ENCODE measurements at regions not wholly inside any gene's neighbourhood (a gene's known extent, or its start where the extent isn't known, plus 50 kb on each side); places are given as distances from the start of the nearest gene placed in this dataset.

DNA sequence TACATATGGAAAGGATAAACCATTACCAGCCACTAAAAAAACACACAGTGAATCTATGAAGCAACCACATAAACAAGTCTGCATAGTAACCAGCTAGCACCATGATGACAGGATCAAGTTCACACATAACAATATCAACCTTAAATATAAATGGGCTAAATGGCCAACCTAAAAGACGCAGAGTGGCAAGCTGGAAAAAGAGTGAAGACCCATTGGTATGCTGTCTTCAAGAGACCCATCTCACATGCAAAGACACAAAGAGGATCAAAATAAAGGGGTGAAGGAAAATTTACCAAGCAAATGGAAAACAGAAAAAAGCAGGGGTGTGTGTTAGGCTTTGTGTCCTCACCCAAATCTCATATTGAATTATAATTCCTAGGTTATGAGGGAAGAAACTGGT is 909.2 kb downstream of the EPHA7 start:
- Histone ChIP-seq H3K27me3 (replicated peaks; ENCODE audit: control insufficient read depth, insufficient read depth, low read length) (no peaks in the 10 kb centered on the region), H3K36me3 (ENCODE audit: control insufficient read depth, insufficient read depth, low read length) (no peaks in the 10 kb centered on the region), H3K4me3 (replicated peaks; ENCODE audit: low read depth, low read length) (no peak overlapping the region)
- DNase-seq (ENCODE audit: extremely low read depth, insufficient read length): no peak
- TF ChIP-seq, protein P1, sequence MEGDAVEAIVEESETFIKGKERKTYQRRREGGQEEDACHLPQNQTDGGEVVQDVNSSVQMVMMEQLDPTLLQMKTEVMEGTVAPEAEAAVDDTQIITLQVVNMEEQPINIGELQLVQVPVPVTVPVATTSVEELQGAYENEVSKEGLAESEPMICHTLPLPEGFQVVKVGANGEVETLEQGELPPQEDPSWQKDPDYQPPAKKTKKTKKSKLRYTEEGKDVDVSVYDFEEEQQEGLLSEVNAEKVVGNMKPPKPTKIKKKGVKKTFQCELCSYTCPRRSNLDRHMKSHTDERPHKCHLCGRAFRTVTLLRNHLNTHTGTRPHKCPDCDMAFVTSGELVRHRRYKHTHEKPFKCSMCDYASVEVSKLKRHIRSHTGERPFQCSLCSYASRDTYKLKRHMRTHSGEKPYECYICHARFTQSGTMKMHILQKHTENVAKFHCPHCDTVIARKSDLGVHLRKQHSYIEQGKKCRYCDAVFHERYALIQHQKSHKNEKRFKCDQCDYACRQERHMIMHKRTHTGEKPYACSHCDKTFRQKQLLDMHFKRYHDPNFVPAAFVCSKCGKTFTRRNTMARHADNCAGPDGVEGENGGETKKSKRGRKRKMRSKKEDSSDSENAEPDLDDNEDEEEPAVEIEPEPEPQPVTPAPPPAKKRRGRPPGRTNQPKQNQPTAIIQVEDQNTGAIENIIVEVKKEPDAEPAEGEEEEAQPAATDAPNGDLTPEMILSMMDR (IDR thresholded peaks at IDR 0.05; ENCODE audit: insufficient read depth, low read length, poor library complexity, severe bottlenecking): no peak

GRCh38 chr6:92507552-92507951 is 911.8 kb downstream of the EPHA7 start:
- no peak for DNase-seq (ENCODE audit: extremely low read depth, insufficient read length)
- Histone ChIP-seq H3K4me3 (replicated peaks; ENCODE audit: low read depth, low read length) (no peak overlapping the region), H3K36me3 (ENCODE audit: control insufficient read depth, insufficient read depth, low read length) (no peaks in the 10 kb centered on the region), H3K27me3 (replicated peaks; ENCODE audit: control insufficient read depth, insufficient read depth, low read length) (no peaks in the 10 kb centered on the region)
- TF ChIP-seq, protein P1 (IDR thresholded peaks at IDR 0.05; ENCODE audit: insufficient read depth, low read length, poor library complexity, severe bottlenecking): no peak

DNA sequence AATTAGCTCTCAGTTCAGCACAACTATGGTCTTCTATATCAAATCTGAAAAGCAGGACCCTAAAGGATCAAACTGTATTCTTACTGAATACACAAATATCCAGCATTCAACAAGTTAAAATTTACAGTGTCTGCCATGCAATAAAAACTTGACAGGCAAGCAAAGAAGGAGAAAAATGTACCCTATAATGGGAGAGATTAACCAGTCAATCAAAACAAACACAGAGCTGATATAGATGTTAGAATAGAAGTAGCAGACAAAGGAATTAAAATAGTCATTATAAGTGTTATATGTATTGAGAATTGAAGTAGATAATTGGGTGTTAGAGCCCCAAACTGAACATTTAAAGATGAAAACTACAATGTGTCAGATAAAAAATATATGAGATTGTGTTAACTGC is 914.9 kb downstream of the EPHA7 start:
- DNase-seq (ENCODE audit: extremely low read depth, insufficient read length): no peak
- no peaks in the 10 kb centered on the region for H3K36me3 ChIP-seq (ENCODE audit: control insufficient read depth, insufficient read depth, low read length)
- H3K4me3 ChIP-seq (replicated peaks; ENCODE audit: low read depth, low read length): no peak overlapping the region
- H3K27me3 ChIP-seq (replicated peaks; ENCODE audit: control insufficient read depth, insufficient read depth, low read length): no peaks in the 10 kb centered on the region
- TF ChIP-seq, protein P1 (IDR thresholded peaks at IDR 0.05; ENCODE audit: insufficient read depth, low read length, poor library complexity, severe bottlenecking): no peak

DNA sequence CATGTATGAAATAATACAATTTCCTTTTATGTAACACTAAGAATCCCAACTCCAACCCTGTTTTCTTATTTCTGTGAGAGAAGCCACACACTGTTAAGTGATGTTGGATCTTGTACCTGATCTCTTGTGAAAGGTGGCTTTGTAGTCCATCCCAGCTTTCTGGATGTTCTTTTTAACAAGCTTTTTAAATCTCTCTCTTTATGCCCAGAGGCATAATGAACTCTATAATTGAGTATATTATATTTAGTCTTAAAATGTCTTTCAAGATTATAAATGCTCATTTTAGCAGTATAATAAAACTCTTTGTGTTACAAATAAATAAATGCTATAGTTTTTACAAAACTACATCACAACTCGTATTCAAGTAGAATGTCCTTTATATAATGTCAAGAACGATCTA is 922.1 kb downstream of the EPHA7 start:
- TF ChIP-seq, protein P1 (IDR thresholded peaks at IDR 0.05; ENCODE audit: insufficient read depth, low read length, poor library complexity, severe bottlenecking): no peak
- H3K4me3 ChIP-seq (replicated peaks; ENCODE audit: low read depth, low read length): no peak overlapping the region
- DNase-seq (ENCODE audit: extremely low read depth, insufficient read length): no peak
- H3K27me3 ChIP-seq (replicated peaks; ENCODE audit: control insufficient read depth, insufficient read depth, low read length): no peaks in the 10 kb centered on the region
- H3K36me3 ChIP-seq (ENCODE audit: control insufficient read depth, insufficient read depth, low read length): no peaks in the 10 kb centered on the region

DNA sequence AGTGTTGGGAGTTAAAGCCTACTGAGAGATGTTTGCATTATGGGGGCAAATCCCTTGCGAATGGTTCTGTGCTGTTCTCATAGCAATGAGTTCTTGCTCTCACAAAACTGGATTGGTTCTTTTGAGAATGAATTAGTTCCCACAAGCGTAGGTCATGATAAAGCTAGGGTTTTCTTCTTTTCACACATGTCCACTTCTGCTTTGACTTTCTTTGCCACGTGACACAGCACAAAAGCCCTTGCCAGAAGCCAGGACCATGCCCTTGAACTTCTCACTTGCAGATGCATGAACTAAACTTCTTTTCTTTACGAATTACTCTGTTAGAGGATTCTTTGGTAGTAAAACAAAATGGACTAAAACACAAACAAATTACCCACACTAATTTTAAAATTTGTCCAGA is 922.8 kb downstream of the EPHA7 start:
- Histone ChIP-seq H3K27me3 (replicated peaks; ENCODE audit: control insufficient read depth, insufficient read depth, low read length) (no peaks in the 10 kb centered on the region), H3K36me3 (ENCODE audit: control insufficient read depth, insufficient read depth, low read length) (no peaks in the 10 kb centered on the region), H3K4me3 (replicated peaks; ENCODE audit: low read depth, low read length) (no peak overlapping the region)
- TF ChIP-seq, protein P1 (IDR thresholded peaks at IDR 0.05; ENCODE audit: insufficient read depth, low read length, poor library complexity, severe bottlenecking): no peak
- DNase-seq (ENCODE audit: extremely low read depth, insufficient read length): no peak

DNA sequence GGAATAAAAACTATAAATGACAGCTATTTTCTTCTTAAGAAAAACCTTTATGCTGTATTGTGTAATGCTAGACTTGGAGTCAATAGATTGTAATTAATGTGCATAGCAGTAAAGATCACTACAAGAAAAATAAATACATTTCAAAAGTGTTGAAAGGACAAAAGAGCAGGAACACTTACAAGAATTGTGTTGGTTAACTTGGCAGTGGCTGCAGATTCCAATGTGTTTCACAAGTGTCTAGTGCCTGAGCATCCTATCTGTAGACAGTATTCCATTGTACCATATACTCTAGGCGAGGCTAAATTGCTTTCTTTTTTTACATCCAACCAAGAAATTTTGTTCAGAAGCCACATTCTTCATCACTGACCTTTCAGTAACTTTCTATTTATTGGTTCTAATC is 924.1 kb downstream of the EPHA7 start:
- TF ChIP-seq, protein P1 (IDR thresholded peaks at IDR 0.05; ENCODE audit: insufficient read depth, low read length, poor library complexity, severe bottlenecking): no peak
- Histone ChIP-seq H3K36me3 (ENCODE audit: control insufficient read depth, insufficient read depth, low read length) (no peaks in the 10 kb centered on the region), H3K27me3 (replicated peaks; ENCODE audit: control insufficient read depth, insufficient read depth, low read length) (no peaks in the 10 kb centered on the region), H3K4me3 (replicated peaks; ENCODE audit: low read depth, low read length) (no peak overlapping the region)
- DNase-seq (ENCODE audit: extremely low read depth, insufficient read length): no peak
